ENCODE measurements at regions not wholly inside any gene's neighbourhood (a gene's known extent, or its start where the extent isn't known, plus 50 kb on each side); places are given as distances from the start of the nearest gene placed in this dataset.

DNA sequence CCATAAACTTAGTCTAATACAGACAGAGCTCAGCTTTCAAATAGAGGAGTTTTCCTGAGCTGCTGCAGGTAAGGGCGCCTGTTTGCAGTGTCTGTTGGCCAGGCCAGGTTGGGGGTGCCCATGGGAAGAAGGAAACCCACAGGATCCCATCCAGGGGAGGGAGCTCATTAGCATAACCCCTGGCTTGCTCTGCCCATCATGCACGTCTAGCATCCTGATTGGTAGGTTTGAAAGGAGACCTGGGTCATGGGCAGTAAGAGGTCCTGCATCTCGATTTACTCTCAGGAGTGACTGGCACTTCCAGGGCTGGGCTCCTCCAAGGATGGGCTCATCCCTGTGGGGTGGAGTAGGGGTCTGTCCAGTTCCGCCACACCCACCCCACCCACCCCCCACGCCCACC lies 103.7 kb upstream of the CLDN14 start:
- TF ChIP-seq, protein P1, sequence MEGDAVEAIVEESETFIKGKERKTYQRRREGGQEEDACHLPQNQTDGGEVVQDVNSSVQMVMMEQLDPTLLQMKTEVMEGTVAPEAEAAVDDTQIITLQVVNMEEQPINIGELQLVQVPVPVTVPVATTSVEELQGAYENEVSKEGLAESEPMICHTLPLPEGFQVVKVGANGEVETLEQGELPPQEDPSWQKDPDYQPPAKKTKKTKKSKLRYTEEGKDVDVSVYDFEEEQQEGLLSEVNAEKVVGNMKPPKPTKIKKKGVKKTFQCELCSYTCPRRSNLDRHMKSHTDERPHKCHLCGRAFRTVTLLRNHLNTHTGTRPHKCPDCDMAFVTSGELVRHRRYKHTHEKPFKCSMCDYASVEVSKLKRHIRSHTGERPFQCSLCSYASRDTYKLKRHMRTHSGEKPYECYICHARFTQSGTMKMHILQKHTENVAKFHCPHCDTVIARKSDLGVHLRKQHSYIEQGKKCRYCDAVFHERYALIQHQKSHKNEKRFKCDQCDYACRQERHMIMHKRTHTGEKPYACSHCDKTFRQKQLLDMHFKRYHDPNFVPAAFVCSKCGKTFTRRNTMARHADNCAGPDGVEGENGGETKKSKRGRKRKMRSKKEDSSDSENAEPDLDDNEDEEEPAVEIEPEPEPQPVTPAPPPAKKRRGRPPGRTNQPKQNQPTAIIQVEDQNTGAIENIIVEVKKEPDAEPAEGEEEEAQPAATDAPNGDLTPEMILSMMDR (conservative IDR thresholded peaks at IDR 0.05; ENCODE audit: low read depth in 2 of 2): no peak
- TF ChIP-seq, protein P2, sequence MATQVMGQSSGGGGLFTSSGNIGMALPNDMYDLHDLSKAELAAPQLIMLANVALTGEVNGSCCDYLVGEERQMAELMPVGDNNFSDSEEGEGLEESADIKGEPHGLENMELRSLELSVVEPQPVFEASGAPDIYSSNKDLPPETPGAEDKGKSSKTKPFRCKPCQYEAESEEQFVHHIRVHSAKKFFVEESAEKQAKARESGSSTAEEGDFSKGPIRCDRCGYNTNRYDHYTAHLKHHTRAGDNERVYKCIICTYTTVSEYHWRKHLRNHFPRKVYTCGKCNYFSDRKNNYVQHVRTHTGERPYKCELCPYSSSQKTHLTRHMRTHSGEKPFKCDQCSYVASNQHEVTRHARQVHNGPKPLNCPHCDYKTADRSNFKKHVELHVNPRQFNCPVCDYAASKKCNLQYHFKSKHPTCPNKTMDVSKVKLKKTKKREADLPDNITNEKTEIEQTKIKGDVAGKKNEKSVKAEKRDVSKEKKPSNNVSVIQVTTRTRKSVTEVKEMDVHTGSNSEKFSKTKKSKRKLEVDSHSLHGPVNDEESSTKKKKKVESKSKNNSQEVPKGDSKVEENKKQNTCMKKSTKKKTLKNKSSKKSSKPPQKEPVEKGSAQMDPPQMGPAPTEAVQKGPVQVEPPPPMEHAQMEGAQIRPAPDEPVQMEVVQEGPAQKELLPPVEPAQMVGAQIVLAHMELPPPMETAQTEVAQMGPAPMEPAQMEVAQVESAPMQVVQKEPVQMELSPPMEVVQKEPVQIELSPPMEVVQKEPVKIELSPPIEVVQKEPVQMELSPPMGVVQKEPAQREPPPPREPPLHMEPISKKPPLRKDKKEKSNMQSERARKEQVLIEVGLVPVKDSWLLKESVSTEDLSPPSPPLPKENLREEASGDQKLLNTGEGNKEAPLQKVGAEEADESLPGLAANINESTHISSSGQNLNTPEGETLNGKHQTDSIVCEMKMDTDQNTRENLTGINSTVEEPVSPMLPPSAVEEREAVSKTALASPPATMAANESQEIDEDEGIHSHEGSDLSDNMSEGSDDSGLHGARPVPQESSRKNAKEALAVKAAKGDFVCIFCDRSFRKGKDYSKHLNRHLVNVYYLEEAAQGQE (IDR thresholded peaks at IDR 0.05; ENCODE audit: unreplicated experiment): no peak
